ENCODE measurements at regions not wholly inside any gene's neighbourhood (a gene's known extent, or its start where the extent isn't known, plus 50 kb on each side); places are given as distances from the start of the nearest gene placed in this dataset.
A peak's percentile ranks its signal among the peaks of the same experiment; 100 is the strongest.

- DNase-seq: no peak
Observed at GRCh38 chr21:35933466-35933865, 126.9 kb downstream of the SETD4 start.

DNA sequence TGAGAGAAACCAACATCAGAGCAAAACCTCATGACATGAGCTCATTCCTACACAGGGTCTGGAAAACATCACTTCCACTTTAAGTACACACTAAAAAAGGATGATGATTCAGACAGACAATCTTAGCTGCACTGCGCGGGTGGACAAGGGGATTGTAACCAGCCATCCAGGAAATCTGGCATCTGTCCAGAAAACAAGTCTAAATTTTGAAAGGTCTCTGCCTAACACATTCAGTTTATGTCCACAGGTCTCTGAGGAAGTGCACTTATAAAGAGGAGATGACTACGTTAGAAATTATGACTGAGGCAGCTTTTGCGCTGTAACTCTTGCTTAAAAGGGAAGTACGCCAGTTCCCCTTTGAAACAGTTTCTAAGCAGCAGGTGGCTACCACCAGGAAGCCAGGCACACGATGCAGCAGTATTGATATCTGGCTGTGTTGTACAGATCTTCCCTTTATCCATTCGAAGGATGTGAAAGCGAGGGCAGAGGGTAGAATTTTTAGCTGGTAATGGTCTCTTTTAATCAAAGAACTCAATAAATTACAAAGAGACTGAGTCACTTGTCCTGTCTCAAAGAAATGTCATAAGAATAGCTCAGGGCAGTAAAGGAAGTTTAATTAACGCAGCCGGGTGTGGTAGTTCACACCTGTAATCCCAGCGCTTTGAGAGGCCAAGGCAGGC, 128.0 kb downstream of the SETD4 start:
- peak; percentile 0 to 4 for DNase-seq

GRCh38 chr21:35929901-35930300, 130.4 kb downstream of the SETD4 start:
- DNase-seq: no peak

GRCh38 chr21:35927262-35927661, 133.1 kb downstream of the SETD4 start:
- no peak for DNase-seq

DNA sequence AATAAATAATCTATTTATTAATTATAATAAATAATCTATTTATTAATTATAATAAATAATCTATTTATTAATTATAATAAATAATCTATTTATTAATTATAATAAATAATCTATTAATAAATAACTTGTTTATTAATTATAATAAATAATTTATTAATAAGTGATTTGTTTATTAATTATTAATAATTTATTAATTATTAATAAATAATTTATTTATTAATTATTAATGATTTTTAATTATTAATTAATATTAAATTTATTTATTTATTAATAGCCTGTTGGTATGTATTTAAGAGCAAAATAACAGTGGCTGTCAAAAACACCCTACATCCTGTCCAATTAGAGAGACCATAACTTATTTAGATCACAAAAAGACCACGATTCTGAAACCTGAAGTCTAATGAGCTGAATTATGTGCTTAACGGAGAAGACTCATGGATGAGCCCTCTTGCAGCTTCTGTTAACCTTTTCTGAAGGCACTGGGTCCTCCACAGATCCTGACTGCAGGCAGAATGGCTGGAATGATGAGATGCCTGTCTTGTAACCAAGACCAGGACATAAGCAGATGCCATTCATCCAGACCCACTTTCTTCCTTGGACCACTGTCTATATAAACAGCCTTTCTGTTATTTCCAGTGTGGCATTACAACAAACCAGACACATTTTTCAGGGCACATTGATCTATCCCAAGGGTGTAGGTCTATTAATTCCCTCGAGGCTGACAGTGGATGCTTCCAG, 134.2 kb downstream of the SETD4 start:
- no peak for DNase-seq

DNA sequence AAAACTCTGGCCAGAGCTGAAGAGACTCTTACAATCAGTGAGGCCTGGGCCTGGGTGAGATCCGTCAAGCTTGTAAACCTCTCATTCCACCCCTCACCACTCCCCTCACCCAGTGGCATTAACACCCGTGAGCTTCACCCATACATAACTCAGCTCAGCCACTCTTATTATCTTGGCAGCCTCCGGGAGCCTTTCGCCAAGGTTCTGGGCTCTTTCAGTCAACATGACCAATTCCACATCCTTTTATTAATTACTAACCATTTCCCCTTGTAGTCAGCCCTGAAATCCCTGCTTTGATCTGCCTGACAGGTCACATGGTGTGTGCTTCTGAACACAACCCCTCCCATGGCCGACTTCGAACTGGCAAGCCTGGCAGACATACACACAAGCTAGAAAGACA, 134.8 kb downstream of the SETD4 start:
- no peak for DNase-seq

DNA sequence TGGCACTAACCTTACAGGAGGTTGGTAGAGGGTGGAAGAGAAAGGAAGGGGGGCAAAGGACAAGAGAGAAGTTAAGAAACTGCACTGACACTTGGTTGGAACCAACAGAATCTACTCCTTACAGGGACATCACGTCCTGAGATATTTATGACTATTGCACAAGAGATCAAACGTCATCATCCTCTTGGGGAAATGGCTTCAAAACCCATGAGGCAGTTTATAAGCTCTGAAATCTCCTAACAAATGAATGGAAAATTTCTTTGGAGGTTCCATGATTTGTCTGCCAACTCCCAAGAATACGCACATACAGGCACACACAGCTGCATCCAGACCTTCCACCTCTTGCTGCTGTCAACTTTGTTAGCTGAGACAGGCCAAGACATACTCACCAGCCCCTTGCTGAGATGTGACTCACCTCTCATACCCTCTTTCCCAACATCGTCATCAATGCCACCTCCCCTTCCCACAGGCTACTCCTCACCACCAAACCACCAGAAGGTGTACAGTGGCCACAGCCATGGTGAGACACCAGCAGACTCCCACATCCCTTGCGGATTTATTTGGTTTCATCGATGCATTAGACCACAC, 135.5 kb downstream of the SETD4 start:
- DNase-seq: no peak

DNA sequence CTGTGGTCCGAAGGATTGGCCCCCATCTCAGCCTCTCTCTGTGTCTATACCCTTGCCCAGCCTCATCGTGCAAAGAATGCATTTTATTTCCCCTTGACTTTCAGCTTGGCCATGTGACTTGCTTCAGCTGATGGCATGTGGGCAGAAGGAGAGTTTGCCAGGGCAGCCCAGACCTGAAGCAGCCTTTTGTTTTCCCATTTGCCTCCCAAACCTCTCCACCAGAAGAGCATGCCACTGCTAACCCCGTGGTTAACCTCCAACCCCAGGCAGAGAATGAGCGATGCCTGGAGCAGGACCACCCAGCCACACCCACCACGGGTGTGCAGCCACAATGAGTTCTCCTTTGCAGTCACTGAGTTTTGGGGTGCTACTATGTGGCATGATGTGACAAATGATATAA, 136.4 kb downstream of the SETD4 start:
- no peak for DNase-seq

GRCh38 chr21:35922618-35923017, 137.7 kb downstream of the SETD4 start:
- no peak for DNase-seq

DNA sequence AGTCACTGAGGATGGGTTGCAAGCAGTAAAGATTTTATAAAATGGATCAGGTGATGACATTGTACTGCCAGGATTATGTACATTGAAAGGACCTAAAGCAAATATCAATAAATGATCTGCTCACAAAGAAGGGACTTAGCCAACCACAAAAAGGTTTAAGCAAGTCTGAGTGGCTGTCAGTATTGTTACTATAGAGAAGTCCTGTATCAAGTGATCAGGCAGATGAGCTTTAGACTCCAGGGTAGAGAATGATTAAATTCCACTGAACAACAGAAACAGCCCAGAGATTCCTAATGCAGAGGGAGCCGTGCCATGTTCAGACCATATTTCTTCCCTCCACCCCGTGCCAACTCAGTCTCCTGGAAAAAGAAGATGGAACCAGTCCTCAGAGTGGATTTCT, 138.9 kb downstream of the SETD4 start:
- DNase-seq: no peak

DNA sequence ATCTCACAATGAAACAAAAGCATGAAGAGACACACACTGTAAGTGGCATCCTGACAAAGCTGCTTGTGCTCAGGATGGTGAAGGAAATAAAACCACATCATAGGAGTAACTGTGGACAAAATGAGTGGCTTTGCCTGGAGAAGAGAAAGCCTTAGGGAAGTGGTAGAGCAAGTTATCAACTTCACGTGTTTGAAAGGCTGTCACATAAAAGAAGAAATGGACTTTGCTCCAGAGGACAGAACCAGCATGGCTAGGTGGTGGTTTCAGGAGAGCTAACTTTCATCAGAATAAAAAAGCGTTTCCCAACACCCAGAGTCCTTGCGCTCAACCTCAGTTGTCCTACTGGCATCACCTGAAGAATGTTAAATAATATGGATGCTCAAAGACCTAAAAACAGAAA, 139.9 kb downstream of the SETD4 start:
- no peak for DNase-seq

- no peak for DNase-seq
Observed at GRCh38 chr21:35915030-35915429, 145.3 kb downstream of the SETD4 start.

DNA sequence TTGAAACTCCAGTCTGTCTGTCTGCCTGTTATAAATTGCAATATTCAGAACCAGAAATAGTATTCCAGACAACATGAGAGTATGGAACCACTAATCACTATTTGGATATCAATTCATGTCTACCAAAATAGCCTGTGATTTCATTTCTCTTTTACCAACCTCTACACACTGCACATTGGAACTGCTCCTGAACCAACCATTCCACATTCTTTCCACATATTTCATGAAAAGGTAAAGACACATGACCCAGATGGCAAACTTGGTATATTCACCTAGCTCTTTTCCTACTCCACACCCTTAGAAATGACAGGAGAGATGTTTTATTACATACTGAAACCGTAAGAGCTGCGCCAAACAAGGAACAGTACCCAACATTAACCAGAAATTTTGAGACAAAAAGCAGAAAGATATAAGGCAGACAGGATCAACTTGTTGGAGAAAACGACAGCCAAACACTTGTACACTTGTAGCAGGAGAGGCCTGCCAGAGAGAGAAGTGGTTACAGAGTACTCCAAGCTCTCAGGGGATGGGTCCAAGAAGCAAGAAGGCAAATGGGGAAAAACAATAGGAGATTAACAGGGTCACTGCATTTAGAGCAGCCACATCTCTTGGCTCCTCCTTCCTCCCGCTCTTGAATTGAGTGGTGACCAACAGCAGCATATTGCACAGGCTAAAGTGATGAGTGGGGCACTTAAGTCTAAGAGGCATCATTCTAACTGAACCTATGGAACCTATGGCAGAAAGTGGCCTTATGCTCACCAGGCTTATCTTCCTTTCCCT, 148.7 kb downstream of the SETD4 start:
- DNase-seq: no peak

- no peak for DNase-seq
Observed at GRCh38 chr21:35909456-35910223, 150.7 kb downstream of the SETD4 start.

GRCh38 chr21:35908311-35909078, 151.8 kb downstream of the SETD4 start:
- DNase-seq: no peak

GRCh38 chr21:35906586-35906985, 153.7 kb downstream of the SETD4 start:
- no peak for DNase-seq

GRCh38 chr21:35905963-35906345, 154.4 kb downstream of the SETD4 start:
- DNase-seq: no peak

- no peak for DNase-seq
Observed at GRCh38 chr21:35905096-35905962, 155.0 kb downstream of the SETD4 start.

GRCh38 chr21:35900539-35900938, 159.8 kb downstream of the SETD4 start:
- no peak for DNase-seq

GRCh38 chr21:35896060-35896459, 164.3 kb downstream of the SETD4 start:
- no peak for DNase-seq

- no peak for DNase-seq
Observed at GRCh38 chr21:35895598-35895997, 164.7 kb downstream of the SETD4 start.
